Panc1 (cell line): ENCODE measurements at regions not wholly inside any gene's neighbourhood (a gene's known extent, or its start where the extent isn't known, plus 50 kb on each side); places are given as distances from the start of the nearest gene placed in this dataset.
"Not testable (repeated sequence)": the region's sequence is repeated elsewhere in the genome, so short reads cannot be mapped to it uniquely, and the experiment has no call there.

Experiments used
- ATAC-seq: fragments of 200-7000 bp; cut with Tn5 transposase; 2 replicates; pipeline ENCODE4 v1.9.1; 2020; ENCODE audit warnings: mild to moderate bottlenecking, moderate library complexity
- BruUV-seq: library from RNA; stranded (reverse); fragments of 400-500 nt; replicated peaks from 2 replicates; lab custom pipeline; 2021; lab: Mats Ljungman, UMichigan
- CTCF ChIA-PET: fragments of 300-600 bp; sonication (Branson Sonifier 250); formaldehyde crosslinking; loops from one replicate; lab custom pipeline; 2022; ENCODE audit warnings: antibody characterized with exemption; lab: Charles Lee
- POLR2A ChIA-PET: fragments of 300-600 bp; sonication (Branson Sonifier 250); formaldehyde crosslinking; loops from one replicate; lab custom pipeline; 2022; ENCODE audit warnings: antibody characterized with exemption; lab: Charles Lee
- DNase-seq: peaks from one replicate; pipeline ENCODE4 v3.0.0-alpha.2; 2010; ENCODE audit warnings: low read depth, low spot score
- H3K27ac ChIP-seq: 2 replicates; pipeline ENCODE4 v1.5.1; 2011; ENCODE audit warnings: mild to moderate bottlenecking, low read length, inconsistent platforms
- H3K27me3 ChIP-seq: fragments of 200-500 bp; sonication (Bioruptor generic); 2 replicates; pipeline ENCODE4 v1.6.0; 2014; ENCODE audit warnings: low read length, inconsistent platforms; ENCODE audit not compliant: control insufficient read depth, insufficient read depth
- H3K36me3 ChIP-seq: fragments of 200-500 bp; sonication (Bioruptor generic); 2 replicates; pipeline ENCODE4 v1.5.1; 2014; ENCODE audit warnings: inconsistent platforms, mild to moderate bottlenecking, low read length, moderate library complexity; ENCODE audit not compliant: control insufficient read depth, insufficient read depth
- H3K4me1 ChIP-seq: 2 replicates; pipeline ENCODE4 v1.5.1; 2011; ENCODE audit warnings: inconsistent platforms, mild to moderate bottlenecking, low read length, moderate library complexity; ENCODE audit not compliant: control insufficient read depth, insufficient read depth
- H3K4me3 ChIP-seq, 2 experiments: 2 replicates each; pipeline ENCODE4 v1.5.1; 2011 to 2012; ENCODE audit warnings: low read depth in 2 of 2, low read length in 2 of 2, mild to moderate bottlenecking in 2 of 2, inconsistent platforms in 1 of 2, moderate library complexity in 1 of 2
- H3K9me3 ChIP-seq: fragments of 200-500 bp; sonication (Bioruptor generic); 2 replicates; pipeline ENCODE4 v1.5.1; 2014; ENCODE audit warnings: low read depth, mild to moderate bottlenecking, inconsistent platforms, low read length, moderate library complexity; ENCODE audit not compliant: control insufficient read depth, insufficient read depth
- in situ Hi-C: cut with HindIII; loops from 2 replicates; pipeline ENCODE4 v1.10.0; 2016; ENCODE audit warnings: low sequenced_read_pairs, low pct_unique_long_range_greater_than_20kb
- intact Hi-C: fragments of 100-400 bp; cut with micrococcal nuclease; formaldehyde crosslinking; loops from one replicate; pipeline ENCODE4 v1.10.0; 2022; ENCODE audit not compliant: unreplicated experiment
- TF ChIP-seq, protein P1 (sequence below): fragments of 450-650 bp; IDR thresholded peaks from 2 replicates; pipeline ENCODE4 v1.5.1; 2017; ENCODE audit warnings: mild to moderate bottlenecking

DNA sequence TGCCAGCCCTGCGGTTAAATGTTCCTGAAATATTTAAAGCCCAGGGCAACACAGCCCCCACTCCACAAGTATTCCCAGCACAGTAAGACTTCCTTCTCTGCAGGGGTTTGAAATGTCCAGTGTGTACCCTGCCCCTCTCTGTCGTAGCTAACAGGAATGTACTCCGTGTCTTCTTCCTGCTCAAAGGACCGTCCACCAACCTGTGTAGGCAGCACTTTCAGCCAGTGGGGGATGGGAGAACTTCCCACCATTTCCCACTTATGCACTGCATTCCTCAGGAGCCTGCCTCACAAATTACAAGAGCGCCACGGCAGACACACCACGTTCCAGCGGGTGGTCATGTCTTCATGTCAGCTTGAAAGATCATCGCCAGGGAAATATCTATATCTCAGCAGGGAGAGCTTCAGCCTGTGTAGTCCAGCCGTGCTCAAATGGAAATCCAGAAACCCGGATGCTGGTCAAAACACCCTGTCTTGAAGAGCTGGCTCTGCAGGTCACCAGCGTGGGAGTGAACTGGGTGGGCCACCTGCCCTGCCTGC, 65.7 kb downstream of the ART5 start:
- CTCF ChIA-PET, H3K4me1 ChIP-seq, in situ Hi-C loops, H3K27me3 ChIP-seq, H3K36me3 ChIP-seq, ATAC-seq, H3K4me3 ChIP-seq, DNase-seq, POLR2A ChIA-PET, BruUV-seq, H3K27ac ChIP-seq, intact Hi-C loops, H3K9me3 ChIP-seq: not testable (repeated sequence)

DNA sequence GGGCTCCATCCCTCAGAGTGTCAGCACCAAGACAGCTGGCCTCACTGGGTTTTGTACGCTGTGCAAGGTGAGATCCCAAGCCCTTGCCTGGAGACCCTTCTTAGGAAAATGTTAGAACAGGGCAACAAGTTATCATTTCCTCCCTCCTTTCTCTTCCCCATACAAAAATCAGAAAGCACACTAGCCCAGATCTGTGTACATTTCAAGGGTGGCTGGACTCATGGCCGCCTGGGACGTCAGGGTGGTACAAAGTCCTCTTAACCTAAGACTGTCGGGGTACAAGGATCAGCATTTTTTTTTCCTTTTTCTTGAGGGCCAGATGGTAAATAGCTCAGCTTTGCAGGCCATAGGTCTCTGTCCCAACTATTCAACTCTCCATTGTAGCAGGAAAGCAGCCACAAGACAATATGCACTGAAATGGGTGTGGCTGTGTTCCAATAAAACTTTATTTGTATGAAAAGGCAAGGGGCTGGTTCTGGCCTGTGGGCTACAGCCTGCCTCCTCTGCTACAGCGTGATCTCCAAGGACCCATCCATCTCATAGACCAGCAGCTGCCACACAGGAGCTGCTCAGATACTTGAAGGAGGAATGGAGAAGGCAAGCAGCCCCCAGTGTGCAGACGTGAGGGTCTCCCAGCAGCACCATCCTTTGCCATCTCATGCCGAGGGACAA, 68.7 kb downstream of the ART5 start:
- H3K27ac ChIP-seq, DNase-seq, ATAC-seq, intact Hi-C loops, H3K36me3 ChIP-seq, BruUV-seq, POLR2A ChIA-PET, CTCF ChIA-PET, H3K4me1 ChIP-seq, H3K27me3 ChIP-seq, H3K4me3 ChIP-seq, H3K9me3 ChIP-seq, in situ Hi-C loops: not testable (repeated sequence)

DNA sequence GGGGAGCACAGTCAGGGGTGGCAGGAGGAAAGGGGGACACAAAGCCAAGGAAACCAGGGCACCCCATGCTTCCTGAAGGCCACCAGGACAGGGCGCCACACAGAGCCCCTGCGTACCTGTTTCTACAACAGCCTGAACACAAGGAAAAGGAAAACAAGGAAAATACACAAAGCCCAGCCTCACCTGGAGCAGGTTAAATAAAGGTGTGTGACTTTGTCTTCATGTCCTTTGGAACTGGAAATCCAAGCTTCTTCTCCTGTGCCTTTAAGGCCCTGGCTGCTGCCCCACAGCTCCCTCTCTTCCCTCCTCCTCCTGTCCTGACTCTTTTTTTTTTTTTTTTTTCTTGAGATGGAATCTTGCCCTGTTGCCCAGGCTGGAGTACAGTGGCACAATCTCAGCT, 70.0 kb downstream of the ART5 start:
- ATAC-seq, POLR2A ChIA-PET, H3K27ac ChIP-seq, H3K4me3 ChIP-seq, CTCF ChIA-PET, intact Hi-C loops, H3K9me3 ChIP-seq, DNase-seq, in situ Hi-C loops, H3K4me1 ChIP-seq, H3K27me3 ChIP-seq, H3K36me3 ChIP-seq, BruUV-seq: not testable (repeated sequence)

DNA sequence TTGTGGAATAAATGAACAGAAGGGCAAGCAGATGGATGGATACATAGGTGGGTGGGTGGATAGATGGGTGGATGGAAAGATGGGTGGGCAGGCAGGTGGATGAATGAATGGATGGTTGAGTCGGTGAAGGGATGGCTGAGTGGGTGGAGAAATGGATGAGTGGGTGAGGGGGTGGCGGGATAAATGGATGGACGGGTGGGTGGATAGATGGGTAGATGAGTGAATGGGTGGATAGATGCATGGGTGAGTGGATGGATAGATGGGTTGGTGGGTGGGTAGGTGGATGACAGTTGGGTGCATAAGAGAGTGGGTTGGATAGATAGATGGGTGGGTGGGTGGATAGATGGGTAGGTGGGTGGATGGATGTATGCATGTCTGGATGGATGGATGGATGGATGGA, 76.0 kb downstream of the ART5 start:
- BruUV-seq, CTCF ChIA-PET: not testable (repeated sequence)

DNA sequence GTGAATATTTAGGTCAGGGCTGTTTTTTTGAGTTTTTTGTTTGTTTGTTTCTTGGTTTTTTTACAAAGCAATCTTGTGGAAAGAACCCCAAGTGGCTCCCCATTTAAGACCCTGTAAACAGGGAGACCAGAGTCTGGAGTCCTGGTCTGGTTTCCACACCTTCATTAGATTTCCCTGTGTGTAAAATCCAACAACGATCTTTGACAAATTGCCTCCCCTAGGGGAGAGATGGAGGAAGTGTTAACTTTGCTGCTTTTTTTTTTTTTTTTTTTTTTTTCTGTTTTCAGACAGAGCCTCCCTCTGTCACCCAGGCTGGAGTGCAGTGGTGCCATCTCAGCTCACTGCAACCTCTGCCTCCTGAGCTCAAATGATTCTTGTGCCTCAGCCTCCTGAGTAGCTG, 77.4 kb downstream of the ART5 start:
- H3K27me3 ChIP-seq, H3K36me3 ChIP-seq, POLR2A ChIA-PET, H3K4me1 ChIP-seq, H3K9me3 ChIP-seq, H3K27ac ChIP-seq, CTCF ChIA-PET, ATAC-seq, in situ Hi-C loops, intact Hi-C loops, DNase-seq, BruUV-seq, H3K4me3 ChIP-seq: not testable (repeated sequence)
- TF ChIP-seq, protein P1, sequence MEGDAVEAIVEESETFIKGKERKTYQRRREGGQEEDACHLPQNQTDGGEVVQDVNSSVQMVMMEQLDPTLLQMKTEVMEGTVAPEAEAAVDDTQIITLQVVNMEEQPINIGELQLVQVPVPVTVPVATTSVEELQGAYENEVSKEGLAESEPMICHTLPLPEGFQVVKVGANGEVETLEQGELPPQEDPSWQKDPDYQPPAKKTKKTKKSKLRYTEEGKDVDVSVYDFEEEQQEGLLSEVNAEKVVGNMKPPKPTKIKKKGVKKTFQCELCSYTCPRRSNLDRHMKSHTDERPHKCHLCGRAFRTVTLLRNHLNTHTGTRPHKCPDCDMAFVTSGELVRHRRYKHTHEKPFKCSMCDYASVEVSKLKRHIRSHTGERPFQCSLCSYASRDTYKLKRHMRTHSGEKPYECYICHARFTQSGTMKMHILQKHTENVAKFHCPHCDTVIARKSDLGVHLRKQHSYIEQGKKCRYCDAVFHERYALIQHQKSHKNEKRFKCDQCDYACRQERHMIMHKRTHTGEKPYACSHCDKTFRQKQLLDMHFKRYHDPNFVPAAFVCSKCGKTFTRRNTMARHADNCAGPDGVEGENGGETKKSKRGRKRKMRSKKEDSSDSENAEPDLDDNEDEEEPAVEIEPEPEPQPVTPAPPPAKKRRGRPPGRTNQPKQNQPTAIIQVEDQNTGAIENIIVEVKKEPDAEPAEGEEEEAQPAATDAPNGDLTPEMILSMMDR: peak; percentile 53; the same call in 1 of the 2 replicates

More for the DNA sequence above, 76.0 kb downstream of the ART5 start:
- intact Hi-C loops, H3K27ac ChIP-seq, H3K4me3 ChIP-seq, H3K27me3 ChIP-seq, DNase-seq, H3K36me3 ChIP-seq, H3K9me3 ChIP-seq, H3K4me1 ChIP-seq, in situ Hi-C loops, ATAC-seq, POLR2A ChIA-PET: not testable (repeated sequence)

DNA sequence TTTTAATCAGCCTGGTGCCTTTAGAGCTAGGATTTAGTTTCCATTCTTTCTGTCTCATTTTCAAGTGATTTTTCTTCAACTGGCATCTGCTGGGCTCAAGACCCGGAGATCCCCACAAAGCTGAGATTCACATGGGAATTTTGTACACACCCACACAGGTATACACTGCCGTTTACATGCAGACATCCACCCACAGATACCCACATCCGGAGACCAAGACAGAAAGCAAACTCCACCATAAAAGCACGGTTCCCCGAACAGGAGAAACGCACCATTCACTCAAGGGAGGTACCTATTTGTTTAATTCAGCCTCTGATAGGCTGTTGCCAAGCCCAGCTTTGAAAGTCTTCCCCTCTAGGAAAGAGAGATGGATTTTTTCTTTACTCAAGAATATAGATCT, 87.2 kb downstream of the ART5 start:
- H3K4me1 ChIP-seq, DNase-seq, H3K27ac ChIP-seq, H3K27me3 ChIP-seq, CTCF ChIA-PET, H3K9me3 ChIP-seq, H3K36me3 ChIP-seq, intact Hi-C loops, H3K4me3 ChIP-seq, in situ Hi-C loops, POLR2A ChIA-PET, ATAC-seq, BruUV-seq: not testable (repeated sequence)

DNA sequence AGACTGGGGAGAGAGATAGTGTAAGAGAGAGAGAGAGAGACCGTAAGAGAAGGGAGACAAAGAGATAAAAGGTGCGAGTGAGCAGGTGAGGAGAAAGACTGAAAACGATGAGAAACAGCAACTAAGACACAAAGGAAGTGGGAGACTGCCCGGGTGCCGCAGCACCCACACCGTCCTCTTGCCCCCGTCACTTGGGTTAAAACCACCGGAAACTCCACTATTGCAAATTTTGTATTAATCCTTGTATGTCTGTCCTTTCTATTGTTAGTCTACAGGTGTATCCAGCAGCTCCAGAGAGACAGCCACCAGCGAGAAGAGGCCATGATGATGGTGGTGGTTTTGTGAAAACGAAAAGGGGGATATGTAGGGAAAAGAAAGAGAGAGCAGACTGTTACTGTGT, 96.8 kb downstream of the ART5 start:
- POLR2A ChIA-PET, H3K9me3 ChIP-seq, BruUV-seq, intact Hi-C loops, CTCF ChIA-PET, ATAC-seq, H3K36me3 ChIP-seq, DNase-seq, in situ Hi-C loops, H3K4me3 ChIP-seq, H3K27ac ChIP-seq, H3K4me1 ChIP-seq: not testable (repeated sequence)
- peaks cover 18% of the 10 kb centered on the region for H3K27me3 ChIP-seq
